ENCODE measurements at regions not wholly inside any gene's neighbourhood (a gene's known extent, or its start where the extent isn't known, plus 50 kb on each side); places are given as distances from the start of the nearest gene placed in this dataset.

GRCh38 chr22:48892578-48893287, 934.9 kb downstream of the BRD1 start:
- DNase-seq (ENCODE audit: low read depth): no peak

GRCh38 chr22:48891688-48892577, 935.7 kb downstream of the BRD1 start:
- DNase-seq (ENCODE audit: low read depth): no peak

- no peak for DNase-seq (ENCODE audit: low read depth)
Observed at GRCh38 chr22:48890693-48891554, 936.7 kb downstream of the BRD1 start.

GRCh38 chr22:48889887-48890692, 937.6 kb downstream of the BRD1 start:
- DNase-seq (ENCODE audit: low read depth): no peak

DNA sequence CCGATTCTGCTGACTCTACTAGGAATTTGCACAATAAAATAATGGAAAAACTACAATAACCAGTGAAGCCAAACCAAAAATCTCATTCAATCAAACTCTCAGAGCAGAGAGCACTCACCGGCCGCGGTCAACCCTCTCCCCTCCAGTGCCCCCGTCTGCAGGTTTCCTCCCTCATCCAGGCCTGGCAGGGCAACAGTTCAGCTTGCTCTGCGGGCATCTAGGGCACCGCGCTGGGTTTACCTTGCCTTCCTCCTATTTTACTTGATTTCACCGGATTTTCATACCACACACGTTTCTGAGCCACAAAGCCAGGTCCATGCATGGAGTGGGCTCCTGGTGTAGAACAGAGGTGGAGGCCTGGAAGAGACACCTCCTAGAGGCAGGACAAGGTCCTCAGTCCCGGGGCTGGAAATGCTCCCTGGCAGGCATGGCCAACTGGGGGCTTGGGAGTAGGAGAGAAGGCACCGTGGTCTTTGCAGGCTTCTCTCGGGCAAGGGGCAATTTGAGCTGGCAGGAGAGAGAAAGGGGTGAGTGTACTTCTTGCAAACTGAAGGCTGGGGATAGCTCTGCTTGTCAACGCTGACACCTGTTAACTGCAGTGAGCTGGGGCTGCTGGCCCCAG, 938.4 kb downstream of the BRD1 start:
- DNase-seq (ENCODE audit: low read depth): no peak

GRCh38 chr22:48888466-48889208, 939.0 kb downstream of the BRD1 start:
- DNase-seq (ENCODE audit: low read depth): no peak

DNA sequence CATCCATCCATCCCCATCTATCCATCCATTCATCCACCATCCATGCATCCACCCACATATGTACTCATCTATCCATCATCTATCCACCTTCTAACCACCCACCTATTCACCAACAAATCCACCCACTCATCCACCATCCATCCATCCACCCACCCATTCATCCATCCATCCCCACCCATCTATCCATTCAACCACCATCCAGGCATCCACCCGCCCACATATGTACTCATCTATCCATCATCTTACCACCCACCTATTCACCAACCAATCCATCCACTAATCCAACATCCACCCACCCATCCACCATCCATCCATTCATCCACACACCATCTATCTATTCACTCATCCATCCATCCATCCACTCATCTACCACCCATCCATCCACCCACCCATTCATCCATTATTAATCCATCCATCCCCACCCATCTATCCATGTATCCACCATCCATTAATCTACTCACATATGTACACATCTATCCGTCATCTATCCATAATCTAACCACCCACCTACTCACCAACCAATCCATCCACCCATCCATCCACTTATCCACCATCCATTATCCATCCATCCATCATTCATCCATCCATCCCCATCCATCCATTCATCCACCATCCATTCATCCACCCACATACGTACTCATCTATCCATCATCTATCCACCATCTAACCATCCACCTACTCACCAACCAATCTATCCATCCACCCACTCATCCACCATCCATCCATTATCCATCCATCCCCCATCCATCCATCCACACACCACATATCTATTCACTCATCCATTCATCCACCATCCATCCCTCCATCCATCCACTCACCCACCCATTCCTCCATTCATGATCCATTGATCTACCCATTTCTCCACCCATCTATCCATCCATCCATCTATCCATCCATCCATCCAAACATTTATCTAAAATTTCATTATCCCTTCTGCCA, 940.0 kb downstream of the BRD1 start:
- DNase-seq (ENCODE audit: low read depth): no peak

DNA sequence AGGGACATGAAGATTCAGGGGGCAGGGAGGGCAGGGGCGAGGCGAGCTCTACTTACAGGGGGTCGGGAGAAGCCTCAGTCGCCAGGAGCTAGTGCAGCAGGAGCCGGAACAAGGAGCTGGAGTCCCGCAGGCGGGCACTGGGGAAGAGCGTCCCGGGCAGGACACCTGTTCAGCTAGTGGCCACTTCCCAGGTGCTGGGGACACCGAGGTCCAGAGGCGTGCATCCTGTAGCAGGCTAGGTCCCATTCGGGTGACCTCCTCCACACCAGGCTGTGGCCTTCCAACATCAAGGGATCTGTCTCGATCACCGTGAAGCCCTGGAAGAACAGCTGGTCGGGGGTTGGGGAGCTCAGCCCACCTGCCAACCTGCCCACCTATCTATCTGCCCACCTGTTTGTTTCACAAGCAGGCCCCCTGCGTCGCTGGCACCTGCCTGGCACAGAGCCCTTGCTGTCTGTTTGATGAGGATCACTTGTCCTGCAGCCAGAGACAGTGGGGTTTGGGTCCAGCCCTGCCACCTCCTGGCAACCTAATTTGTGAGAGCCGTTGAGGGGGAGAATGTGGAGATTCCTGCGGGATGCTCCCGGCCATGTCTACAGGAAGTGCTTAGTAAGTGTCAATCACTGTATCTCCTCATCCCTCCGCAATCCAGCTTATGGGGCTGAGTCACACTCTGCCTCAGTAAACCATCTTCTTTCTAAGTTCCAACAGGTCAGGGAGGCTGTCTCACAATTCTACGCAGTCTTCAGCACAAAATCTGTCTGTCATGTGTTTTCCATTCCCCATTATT, 940.9 kb downstream of the BRD1 start:
- no peak for DNase-seq (ENCODE audit: low read depth)

GRCh38 chr22:48885919-48886305, 941.8 kb downstream of the BRD1 start:
- DNase-seq (ENCODE audit: low read depth): no peak

GRCh38 chr22:48885271-48885918, 942.3 kb downstream of the BRD1 start:
- no peak for DNase-seq (ENCODE audit: low read depth)

- no peak for DNase-seq (ENCODE audit: low read depth)
Observed at GRCh38 chr22:48884786-48885185, 942.9 kb downstream of the BRD1 start.

DNA sequence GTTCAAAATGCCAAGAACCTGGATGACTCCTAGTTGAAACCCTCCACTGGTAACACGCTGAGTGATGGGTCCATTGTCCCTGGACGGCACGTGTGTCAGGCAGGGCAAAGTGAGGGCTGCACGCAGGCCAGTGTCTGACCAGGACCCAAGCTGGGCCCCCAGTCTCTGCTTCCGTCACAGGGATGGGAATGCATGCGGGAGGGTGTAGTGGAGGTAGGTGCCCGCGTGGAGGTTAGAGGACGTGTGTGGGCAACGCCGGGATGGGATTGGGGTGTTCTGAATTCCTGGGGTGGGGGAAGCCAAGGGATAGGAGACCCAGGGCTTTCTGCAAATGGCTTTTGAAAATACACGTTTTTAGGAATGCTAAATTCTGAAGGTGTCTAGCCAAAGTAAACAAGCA, 943.3 kb downstream of the BRD1 start:
- DNase-seq (ENCODE audit: low read depth): no peak

DNA sequence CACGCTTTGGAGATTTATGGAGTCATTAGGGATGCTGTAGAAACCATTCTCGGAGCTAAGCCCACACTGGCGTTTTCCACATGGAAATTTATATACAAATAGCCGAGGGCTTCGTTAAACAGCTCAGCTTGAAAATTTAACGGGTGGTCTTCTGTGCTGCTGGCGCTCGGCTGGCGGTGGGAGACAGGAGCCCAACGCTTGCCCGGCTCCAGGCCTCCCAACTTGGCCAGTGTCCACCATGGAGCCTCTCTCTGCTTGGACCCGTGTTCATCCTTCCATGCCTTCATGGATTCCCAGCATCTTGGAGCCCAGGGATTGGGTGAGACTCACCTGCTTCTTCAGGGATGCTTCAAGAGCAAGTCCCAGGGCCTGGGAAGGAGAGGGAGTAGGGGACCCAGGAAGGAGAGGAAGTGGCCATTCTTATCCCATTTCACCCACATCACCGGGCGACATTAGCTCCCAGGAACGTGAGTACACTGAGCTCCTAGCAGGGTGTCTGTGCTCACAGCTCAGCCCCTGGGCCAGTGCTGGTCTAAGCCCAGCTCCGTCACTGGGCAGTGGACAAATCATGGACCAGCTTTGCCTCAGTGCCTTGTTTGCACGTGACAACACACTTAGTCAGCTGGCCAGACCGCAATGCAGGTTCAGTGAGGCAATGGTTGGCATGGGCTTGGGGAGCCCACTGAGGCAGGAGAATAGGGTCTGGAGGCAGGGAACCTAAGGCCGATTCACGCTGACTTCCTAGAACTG, 944.3 kb downstream of the BRD1 start:
- DNase-seq (ENCODE audit: low read depth): no peak

- DNase-seq (ENCODE audit: low read depth): no peak
Observed at GRCh38 chr22:48882636-48883200, 945.0 kb downstream of the BRD1 start.

DNA sequence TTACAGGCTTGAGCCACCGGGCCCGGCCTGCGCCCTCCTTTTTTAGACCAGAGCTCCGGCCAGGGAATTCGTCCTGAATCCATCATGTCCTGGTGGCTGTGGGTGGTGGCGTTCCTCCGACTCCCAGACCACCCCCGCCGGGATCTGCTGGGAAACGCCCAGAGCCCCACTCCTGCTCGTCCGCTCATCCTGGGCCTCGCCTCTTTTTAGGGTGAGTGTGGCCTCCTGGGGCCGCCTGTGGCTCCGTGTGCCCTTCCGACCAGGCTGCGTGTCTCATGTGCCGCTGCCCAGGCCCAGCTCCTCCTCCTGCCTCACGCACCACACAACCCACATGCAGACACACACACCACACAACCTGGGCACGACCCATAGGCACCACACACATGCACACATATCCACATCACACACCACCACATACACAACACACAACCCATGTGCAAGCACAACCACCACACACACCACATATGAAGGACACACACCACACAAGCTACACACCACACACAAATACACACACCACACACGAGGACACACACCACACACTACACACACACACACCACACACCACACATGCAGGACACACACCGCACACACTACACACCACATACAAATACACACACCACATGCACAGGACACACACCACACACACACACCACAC, 946.2 kb downstream of the BRD1 start:
- DNase-seq (ENCODE audit: low read depth): no peak

GRCh38 chr22:48880749-48881148, 946.9 kb downstream of the BRD1 start:
- DNase-seq (ENCODE audit: low read depth): no peak

Data from GM04503 (cell line).